ENCODE measurements at regions not wholly inside any gene's neighbourhood (a gene's known extent, or its start where the extent isn't known, plus 50 kb on each side); places are given as distances from the start of the nearest gene placed in this dataset.

- TF ChIP-seq POLR2AphosphoS5 (IDR thresholded peaks at IDR 0.05) (no peak), CTCF (IDR thresholded peaks at IDR 0.05) (no peak), EP300 (IDR thresholded peaks at IDR 0.05; ENCODE audit: low read depth) (no peak)
Observed at GRCh38 chr3:189119950-189120349, 51.8 kb upstream of the TPRG1 start.
